ENCODE measurements at regions not wholly inside any gene's neighbourhood (a gene's known extent, or its start where the extent isn't known, plus 50 kb on each side); places are given as distances from the start of the nearest gene placed in this dataset.

- no peaks in the 10 kb centered on the region for H3K9me3 ChIP-seq (ENCODE audit: low read depth, low read length)
- no peak for TF ChIP-seq CTCF (IDR thresholded peaks at IDR 0.05; ENCODE audit: extremely low read depth, low read depth, low read length)
- H2AFZ ChIP-seq (ENCODE audit: low read length): no peak overlapping the region
- H3K36me3 ChIP-seq (ENCODE audit: insufficient read depth, low read length): no peaks in the 10 kb centered on the region
- no peaks in the 10 kb centered on the region for H4K20me1 ChIP-seq (ENCODE audit: insufficient read depth, low read length)
- no peaks in the 10 kb centered on the region for H3K27me3 ChIP-seq (ENCODE audit: insufficient read depth, low read length)
- H3K4me3 ChIP-seq (ENCODE audit: insufficient read depth, low read length): no peak overlapping the region
- no peak overlapping the region for H3K27ac ChIP-seq (ENCODE audit: low read depth, low read length)
- no peaks in the 10 kb centered on the region for H3K79me2 ChIP-seq (ENCODE audit: insufficient read depth, low read length)
- H3K4me2 ChIP-seq (ENCODE audit: insufficient read depth, low read length): no peak overlapping the region
- DNase-seq (ENCODE audit: insufficient read length, low spot score, missing footprints): no peak
- H3K4me1 ChIP-seq (ENCODE audit: insufficient read depth, low read length): no peaks in the 10 kb centered on the region
Observed at GRCh38 chr9:13688223-13688989, 408.9 kb upstream of the MPDZ start.

DNA sequence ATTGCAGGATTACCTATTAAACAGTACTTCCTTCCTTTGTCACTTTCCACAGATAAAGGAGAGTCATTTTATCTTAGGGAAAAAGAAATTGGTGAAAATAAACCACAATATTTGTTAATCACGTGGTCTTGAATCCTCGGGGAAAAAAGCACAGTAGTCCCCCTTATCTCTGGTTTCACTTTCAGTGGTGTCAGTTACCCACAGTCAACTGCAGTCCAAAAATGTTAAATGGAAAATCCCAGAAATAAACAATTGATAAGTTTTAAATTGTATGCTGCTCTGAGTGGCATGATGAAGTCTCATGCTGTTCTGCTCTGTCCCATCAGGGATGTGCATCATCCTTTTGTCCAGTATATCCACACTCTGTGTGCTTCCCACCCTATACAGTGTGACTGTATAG lies 405.2 kb upstream of the MPDZ start:
- no peak overlapping the region for H3K4me3 ChIP-seq (ENCODE audit: insufficient read depth, low read length)
- DNase-seq (ENCODE audit: insufficient read length, low spot score, missing footprints): no peak
- no peaks in the 10 kb centered on the region for H3K36me3 ChIP-seq (ENCODE audit: insufficient read depth, low read length)
- TF ChIP-seq CTCF (IDR thresholded peaks at IDR 0.05; ENCODE audit: extremely low read depth, low read depth, low read length): no peak
- no peaks in the 10 kb centered on the region for H3K79me2 ChIP-seq (ENCODE audit: insufficient read depth, low read length)
- no peak overlapping the region for H3K27ac ChIP-seq (ENCODE audit: low read depth, low read length)
- H3K27me3 ChIP-seq (ENCODE audit: insufficient read depth, low read length): peaks cover 3% of the 10 kb centered on the region
- H4K20me1 ChIP-seq (ENCODE audit: insufficient read depth, low read length): no peaks in the 10 kb centered on the region
- H3K9me3 ChIP-seq (ENCODE audit: low read depth, low read length): no peaks in the 10 kb centered on the region
- no peak overlapping the region for H3K4me2 ChIP-seq (ENCODE audit: insufficient read depth, low read length)
- no peaks in the 10 kb centered on the region for H3K4me1 ChIP-seq (ENCODE audit: insufficient read depth, low read length)
- no peak overlapping the region for H2AFZ ChIP-seq (ENCODE audit: low read length)

- TF ChIP-seq CTCF (IDR thresholded peaks at IDR 0.05; ENCODE audit: extremely low read depth, low read depth, low read length): no peak
- H2AFZ ChIP-seq (ENCODE audit: low read length): no peak overlapping the region
- H3K9me3 ChIP-seq (ENCODE audit: low read depth, low read length): no peaks in the 10 kb centered on the region
- H4K20me1 ChIP-seq (ENCODE audit: insufficient read depth, low read length): no peaks in the 10 kb centered on the region
- H3K27ac ChIP-seq (ENCODE audit: low read depth, low read length): no peak overlapping the region
- H3K4me1 ChIP-seq (ENCODE audit: insufficient read depth, low read length): no peaks in the 10 kb centered on the region
- H3K36me3 ChIP-seq (ENCODE audit: insufficient read depth, low read length): no peaks in the 10 kb centered on the region
- H3K4me2 ChIP-seq (ENCODE audit: insufficient read depth, low read length): no peak overlapping the region
- no peak for DNase-seq (ENCODE audit: insufficient read length, low spot score, missing footprints)
- H3K27me3 ChIP-seq (ENCODE audit: insufficient read depth, low read length): peaks cover 3% of the 10 kb centered on the region
- H3K4me3 ChIP-seq (ENCODE audit: insufficient read depth, low read length): no peak overlapping the region
- H3K79me2 ChIP-seq (ENCODE audit: insufficient read depth, low read length): no peaks in the 10 kb centered on the region
Observed at GRCh38 chr9:13677801-13678200, 398.3 kb upstream of the MPDZ start.

GRCh38 chr9:13675638-13676000 lies 396.1 kb upstream of the MPDZ start:
- Histone ChIP-seq H3K36me3 (ENCODE audit: insufficient read depth, low read length) (no peaks in the 10 kb centered on the region), H3K4me3 (ENCODE audit: insufficient read depth, low read length) (no peak overlapping the region), H2AFZ (ENCODE audit: low read length) (no peak overlapping the region), H3K4me2 (ENCODE audit: insufficient read depth, low read length) (no peak overlapping the region), H4K20me1 (ENCODE audit: insufficient read depth, low read length) (no peaks in the 10 kb centered on the region), H3K27me3 (ENCODE audit: insufficient read depth, low read length) (peaks cover 3% of the 10 kb centered on the region), H3K79me2 (ENCODE audit: insufficient read depth, low read length) (no peaks in the 10 kb centered on the region), H3K4me1 (ENCODE audit: insufficient read depth, low read length) (no peaks in the 10 kb centered on the region), H3K27ac (ENCODE audit: low read depth, low read length) (no peak overlapping the region), H3K9me3 (ENCODE audit: low read depth, low read length) (no peaks in the 10 kb centered on the region)
- DNase-seq (ENCODE audit: insufficient read length, low spot score, missing footprints): no peak
- no peak for TF ChIP-seq CTCF (IDR thresholded peaks at IDR 0.05; ENCODE audit: extremely low read depth, low read depth, low read length)

Data from osteoblast (primary cell).